ENCODE measurements at regions not wholly inside any gene's neighbourhood (a gene's known extent, or its start where the extent isn't known, plus 50 kb on each side); places are given as distances from the start of the nearest gene placed in this dataset.
A peak's percentile ranks its signal among the peaks of the same experiment; 100 is the strongest.

- DNase-seq (ENCODE audit: low read depth in 3 of 3), result no peak
These were observed 60.1 kb downstream of the NABP1 start for GRCh38 chr2:191738003-191738402.

GRCh38 chr2:191738667-191739066, 60.7 kb downstream of the NABP1 start:
- DNase-seq (ENCODE audit: low read depth in 3 of 3), result no peak

- no peak for DNase-seq (ENCODE audit: low read depth in 3 of 3)
These were observed 61.3 kb downstream of the NABP1 start for GRCh38 chr2:191739194-191739593.

- DNase-seq (ENCODE audit: low read depth in 3 of 3), result peak in 1 of 3 experiments; percentile 9
These were observed 62.1 kb downstream of the NABP1 start for GRCh38 chr2:191740016-191740419.

DNA sequence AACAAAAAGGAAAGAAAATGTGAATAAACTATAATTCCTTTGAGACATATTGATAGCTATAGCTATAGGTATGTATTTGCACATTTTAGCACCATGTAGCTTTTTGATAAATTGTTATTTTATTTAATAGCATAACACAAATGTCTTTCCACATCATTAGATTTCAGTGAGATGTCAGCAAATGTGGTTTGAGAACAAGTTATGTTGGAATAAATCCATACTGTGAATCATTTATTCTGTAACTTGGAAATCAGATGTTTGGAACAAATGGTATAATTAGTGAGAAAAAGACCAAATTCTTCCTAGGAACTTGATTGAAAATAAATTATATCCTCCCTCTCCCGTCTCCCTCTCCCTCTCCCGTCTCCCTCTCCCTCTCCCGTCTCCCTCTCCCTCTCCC, 62.8 kb downstream of the NABP1 start:
- DNase-seq (ENCODE audit: low read depth in 3 of 3), result no peak

DNA sequence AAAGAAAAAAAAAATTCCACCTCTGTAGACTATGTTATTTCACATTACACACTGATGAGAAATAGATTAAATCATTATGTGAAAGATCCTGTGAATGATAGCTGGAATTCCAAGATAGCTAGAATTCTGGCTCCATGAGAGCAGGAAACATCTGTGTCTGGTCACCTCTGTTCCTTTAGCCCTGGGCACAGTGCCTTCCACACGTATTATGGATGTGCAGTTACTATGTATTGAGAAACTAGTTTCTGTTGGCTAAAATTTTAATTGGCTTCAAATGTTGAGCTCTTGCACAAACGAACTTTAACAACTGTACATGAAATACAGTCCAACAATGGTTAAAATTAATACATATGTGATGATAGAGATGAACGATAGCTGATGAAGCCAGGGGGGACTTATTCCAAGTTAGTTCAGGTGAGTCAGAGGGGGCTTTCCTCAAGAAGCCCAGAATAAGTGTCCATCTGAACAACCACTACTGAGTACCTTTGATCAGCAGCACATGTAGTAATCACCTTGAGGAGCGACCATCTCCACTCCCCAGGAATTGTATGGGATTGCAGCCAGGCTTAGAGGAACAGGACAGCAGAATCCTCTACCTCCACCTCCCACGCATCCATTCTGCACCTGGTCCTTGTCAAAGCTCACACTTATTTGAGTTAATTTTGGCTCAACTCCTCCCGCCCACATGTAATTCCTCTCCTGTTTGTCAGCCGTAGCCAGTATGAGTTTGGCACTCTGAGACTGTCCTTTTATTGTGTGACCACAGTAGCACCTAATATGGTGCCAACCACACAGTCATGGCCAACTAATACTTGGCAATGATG, 68.6 kb downstream of the NABP1 start:
- DNase-seq (ENCODE audit: low read depth in 3 of 3), result no peak

- no peak for DNase-seq (ENCODE audit: low read depth in 3 of 3)
These were observed 69.2 kb downstream of the NABP1 start for GRCh38 chr2:191747170-191747530.

- DNase-seq (ENCODE audit: low read depth in 3 of 3), result no peak
These were observed 70.1 kb downstream of the NABP1 start for GRCh38 chr2:191748059-191748461.

DNA sequence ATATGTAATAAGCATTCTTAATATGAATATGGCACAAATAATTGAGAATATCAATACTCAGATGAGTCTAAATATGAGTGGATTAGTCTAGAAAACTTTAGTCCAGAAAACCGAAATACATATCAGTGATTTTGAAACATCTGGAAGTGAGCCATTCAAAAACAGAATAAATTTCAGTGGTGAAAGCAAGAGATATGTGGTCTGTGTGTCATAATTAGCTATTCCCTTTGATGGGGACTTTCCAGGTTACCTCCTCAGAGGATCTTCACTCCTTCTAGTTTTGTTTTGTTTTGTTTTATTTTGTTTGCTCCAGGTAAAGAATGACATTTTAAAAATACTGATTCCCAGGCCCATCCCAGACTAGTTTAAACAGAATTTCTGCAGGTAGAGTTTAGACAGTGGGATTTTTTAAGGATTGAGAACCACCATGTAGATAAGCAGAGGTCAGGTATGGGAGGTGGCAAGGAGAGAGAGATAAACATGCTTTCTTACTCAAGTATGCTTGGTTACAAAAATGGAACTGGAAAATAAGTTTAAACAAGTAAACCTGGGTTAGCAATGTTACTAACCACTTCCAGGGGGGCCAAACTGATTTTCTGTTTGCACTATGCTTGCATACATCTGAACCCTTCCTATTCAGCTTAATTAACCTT, 70.7 kb downstream of the NABP1 start:
- no peak for DNase-seq (ENCODE audit: low read depth in 3 of 3)

DNA sequence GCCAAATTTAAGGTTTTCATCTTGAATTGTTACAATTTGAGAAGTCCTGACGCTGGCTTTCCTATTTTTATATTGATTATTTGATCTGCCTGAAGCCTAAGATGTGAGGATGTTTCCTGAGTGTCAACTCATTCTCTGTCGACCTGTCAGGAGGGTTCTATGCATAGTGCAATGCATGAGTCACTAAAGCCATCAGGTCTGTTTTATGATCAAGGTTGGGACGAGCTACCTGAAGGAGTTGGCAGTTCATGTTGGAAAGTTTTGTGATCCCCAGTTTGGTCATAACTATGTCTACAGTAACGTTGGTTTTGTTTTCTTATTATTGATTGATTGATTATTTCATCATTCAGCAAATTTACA, 71.2 kb downstream of the NABP1 start:
- no peak for DNase-seq (ENCODE audit: low read depth in 3 of 3)

DNA sequence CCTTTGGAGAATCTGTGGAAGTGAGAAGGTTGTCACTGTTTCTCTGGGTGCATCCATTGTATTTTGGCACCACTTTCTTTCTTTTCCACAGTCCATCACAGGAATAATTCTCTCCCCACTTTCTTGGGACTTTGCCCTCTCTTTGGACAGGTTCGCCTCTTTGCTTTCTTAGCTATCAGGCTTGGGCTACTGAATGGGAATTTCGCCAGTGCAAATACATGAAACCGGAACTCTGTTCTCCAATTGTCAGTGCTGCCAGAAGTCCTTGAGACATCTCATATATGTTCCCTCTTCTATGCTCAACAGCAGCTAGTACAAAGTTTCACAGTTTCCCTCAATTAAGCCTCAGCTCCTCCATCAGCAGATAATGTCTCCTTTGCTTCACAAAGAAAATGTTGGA, 76.2 kb downstream of the NABP1 start:
- no peak for DNase-seq (ENCODE audit: low read depth in 3 of 3)

- no peak for DNase-seq (ENCODE audit: low read depth in 3 of 3)
These were observed 78.8 kb downstream of the NABP1 start for GRCh38 chr2:191756761-191757160.

DNA sequence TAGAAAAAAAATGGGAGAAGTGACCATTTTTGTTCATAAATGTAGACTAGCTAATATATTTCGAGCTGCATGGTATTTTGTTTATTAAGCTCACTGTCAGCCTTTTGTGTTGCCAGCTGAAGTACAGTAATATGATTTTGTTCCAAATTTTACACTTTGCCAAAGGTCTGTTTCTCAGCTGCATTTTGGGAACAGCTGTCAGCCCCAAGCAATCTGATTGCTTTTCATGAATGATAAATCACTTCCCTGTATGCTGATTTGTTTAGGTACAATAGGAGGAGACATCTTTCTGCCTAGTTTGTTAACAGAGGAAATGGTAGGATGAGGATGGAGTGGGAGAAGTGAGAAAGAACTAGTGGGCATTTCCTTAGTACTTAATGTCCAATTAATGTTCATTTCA, 79.3 kb downstream of the NABP1 start:
- DNase-seq (ENCODE audit: low read depth in 3 of 3), result no peak

GRCh38 chr2:191758518-191759507, 80.9 kb downstream of the NABP1 start:
- DNase-seq (ENCODE audit: low read depth in 3 of 3), result peak; percentile 13 to 41 (median 31)

GRCh38 chr2:191759680-191760079, 81.7 kb downstream of the NABP1 start:
- no peak for DNase-seq (ENCODE audit: low read depth in 3 of 3)

DNA sequence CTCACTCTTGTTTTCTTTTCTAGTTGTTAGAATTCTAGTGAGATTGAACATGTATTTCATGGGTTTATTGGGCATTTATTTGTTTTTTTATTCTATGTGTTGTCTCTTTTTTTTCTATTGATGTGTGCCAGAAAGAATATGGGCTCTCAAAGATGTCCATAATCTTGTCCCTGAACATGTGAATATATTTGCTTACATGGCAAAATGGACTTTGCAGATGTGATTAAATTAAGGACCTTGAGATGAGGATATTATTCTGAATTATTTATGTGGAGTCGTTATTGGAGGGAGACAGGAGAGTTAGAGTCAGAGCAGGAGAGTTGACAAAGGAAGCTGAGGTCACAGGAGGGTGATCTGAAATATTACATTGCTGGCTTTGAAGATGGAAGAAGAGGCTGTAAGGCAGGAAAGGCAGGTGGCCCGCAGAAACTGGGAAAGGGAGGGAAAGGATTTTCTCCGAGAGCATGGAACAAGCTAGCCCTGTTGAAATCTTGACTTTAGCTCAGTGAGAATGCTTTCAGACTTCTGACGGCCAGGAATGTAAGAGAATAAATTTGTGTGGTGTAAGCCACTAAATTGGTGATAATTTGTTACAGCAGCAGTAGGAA, 82.8 kb downstream of the NABP1 start:
- no peak for DNase-seq (ENCODE audit: low read depth in 3 of 3)

DNA sequence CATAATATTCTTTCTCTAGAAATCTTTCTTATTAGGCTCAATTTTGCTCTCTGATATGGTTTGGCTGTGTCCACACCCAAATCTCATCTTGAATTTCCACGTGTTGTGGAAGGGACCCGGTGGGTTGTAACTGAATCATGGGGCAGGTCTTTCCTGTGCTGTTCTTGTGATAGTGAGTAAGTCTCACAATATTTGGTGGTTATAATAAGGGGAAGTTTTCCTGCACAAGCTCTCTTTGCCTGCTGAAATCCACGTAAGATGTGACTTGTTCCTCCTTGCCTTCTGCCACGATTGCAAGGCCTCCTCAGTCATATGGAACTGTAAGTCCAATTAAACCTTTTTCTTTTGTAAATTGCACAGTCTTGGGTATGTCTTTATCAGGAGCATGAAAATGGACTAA, 73.8 kb downstream of the CAVIN2 start:
- no peak for DNase-seq (ENCODE audit: low read depth in 3 of 3)

GRCh38 chr2:191777351-191777750, 69.5 kb downstream of the CAVIN2 start:
- DNase-seq (ENCODE audit: low read depth in 3 of 3), result no peak

- no peak for DNase-seq (ENCODE audit: low read depth in 3 of 3)
These were observed 68.8 kb downstream of the CAVIN2 start for GRCh38 chr2:191778041-191778440.

DNA sequence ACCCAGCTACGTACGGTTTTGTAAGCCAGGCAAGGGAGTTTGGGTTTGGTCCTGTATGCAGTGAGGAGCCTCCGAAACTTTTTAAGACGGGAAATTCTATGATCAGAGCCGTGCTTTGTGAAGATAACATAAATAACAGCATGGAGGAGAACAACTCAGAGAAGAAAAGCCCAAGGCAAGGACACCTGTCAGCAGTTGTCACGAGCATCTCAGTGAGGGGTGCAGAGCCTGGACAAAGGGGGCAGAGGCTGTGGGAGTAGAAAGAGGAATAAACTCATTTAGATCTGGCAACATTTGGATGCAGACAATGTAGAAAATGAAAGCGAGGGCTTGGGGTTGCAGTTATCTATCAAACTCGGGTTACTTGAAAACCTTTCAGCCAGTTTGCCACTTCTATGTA, 64.5 kb downstream of the CAVIN2 start:
- DNase-seq (ENCODE audit: low read depth in 3 of 3), result no peak

- DNase-seq (ENCODE audit: low read depth in 3 of 3), result no peak
These were observed 63.5 kb downstream of the CAVIN2 start for GRCh38 chr2:191783416-191783815.

Measured in stimulated activated CD4-positive, alpha-beta T cell treated with anti-CD3 and anti-CD28 coated beads, TNF-alpha, amount 100 ng/mL, for 24 hours (primary cell).